ENCODE measurements at regions not wholly inside any gene's neighbourhood (a gene's known extent, or its start where the extent isn't known, plus 50 kb on each side); places are given as distances from the start of the nearest gene placed in this dataset.

DNA sequence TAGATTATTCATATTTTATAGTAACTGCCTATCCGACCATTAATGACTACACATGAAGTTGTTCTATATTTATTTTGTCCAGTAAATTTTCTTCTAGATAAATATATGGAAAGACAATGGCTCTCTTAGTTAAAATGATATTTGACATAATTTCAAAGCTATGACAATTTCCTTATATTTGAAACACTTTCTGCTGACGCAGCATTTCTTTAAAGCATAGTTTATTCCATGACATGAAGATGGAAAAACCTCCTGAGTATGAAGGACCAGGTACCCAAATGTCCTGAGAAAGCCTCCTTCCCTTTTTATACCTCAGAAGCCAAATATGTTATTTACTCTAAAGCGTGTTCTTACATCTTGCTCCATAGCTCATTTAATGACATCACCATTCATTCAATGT, 831.6 kb downstream of the EFNB2 start:
- TF ChIP-seq CTCF (IDR thresholded peaks at IDR 0.05) (no peak), POLR2A (IDR thresholded peaks at IDR 0.05) (no peak)

Measured in right lobe of liver (tissue), 4 donors.